Activated B cell treated with CpG ODN at 0.5 μM for 24 hours (primary cell): ENCODE measurements at regions not wholly inside any gene's neighbourhood (a gene's known extent, or its start where the extent isn't known, plus 50 kb on each side); places are given as distances from the start of the nearest gene placed in this dataset.
A peak's percentile ranks its signal among the peaks of the same experiment; 100 is the strongest.

ENCODE experiments used
- ATAC-seq: fragments of 200-7000 bp; cut with Tn5 transposase; one replicate; pipeline ENCODE4 v1.10.0; 2021; ENCODE audit warnings: low read depth, mild to moderate bottlenecking, moderate library complexity
- CTCF ChIA-PET: fragments of 350-600 bp; sonication (Branson Sonifier 250); formaldehyde crosslinking; loops from one replicate; lab custom pipeline; 2021; ENCODE audit warnings: antibody characterized with exemption; lab: Charles Lee
- POLR2A ChIA-PET: fragments of 350-600 bp; sonication (Branson Sonifier 250); formaldehyde crosslinking; loops from one replicate; lab custom pipeline; 2021; ENCODE audit warnings: antibody characterized with exemption; lab: Charles Lee
- DNase-seq: peaks from one replicate; pipeline ENCODE4 v3.0.0; 2022
- H3K27ac Mint-ChIP-seq: one replicate; pipeline ENCODE4 v1.8.0; 2020; ENCODE audit warnings: mixed read lengths
- H3K27me3 Mint-ChIP-seq: one replicate; pipeline ENCODE4 v1.8.0; 2021; ENCODE audit warnings: mixed read lengths
- H3K36me3 Mint-ChIP-seq: one replicate; pipeline ENCODE4 v1.8.0; 2021; ENCODE audit warnings: low read depth, mixed read lengths
- H3K4me1 Mint-ChIP-seq: one replicate; pipeline ENCODE4 v1.8.0; 2021; ENCODE audit warnings: mixed read lengths
- H3K4me3 Mint-ChIP-seq: one replicate; pipeline ENCODE4 v1.8.0; 2020; ENCODE audit warnings: mild to moderate bottlenecking, mixed read lengths
- H3K9me3 Mint-ChIP-seq: one replicate; pipeline ENCODE4 v1.8.0; 2020; ENCODE audit warnings: mixed read lengths
- intact Hi-C: fragments of 100-400 bp; cut with micrococcal nuclease; formaldehyde crosslinking; loops from one replicate; pipeline ENCODE4 v1.15.1; 2024
- TF ChIP-seq, protein P1 (sequence below): fragments of 200-600 bp; IDR thresholded peaks from one replicate; pipeline ENCODE4 v1.8.0; 2022; ENCODE audit warnings: antibody characterized with exemption, mild to moderate bottlenecking

- intact Hi-C loops = no loop called here
- no peaks in the 10 kb centered on the region for H3K36me3 Mint-ChIP-seq
- H3K4me1 Mint-ChIP-seq = no peaks in the 10 kb centered on the region
- ATAC-seq (no peak), DNase-seq (no peak)
- ChIA-PET CTCF (no interaction called here), POLR2A (no interaction called here)
- no peak overlapping the region for H3K4me3 Mint-ChIP-seq
- peaks cover 13% of the 10 kb centered on the region for H3K27me3 Mint-ChIP-seq
- H3K9me3 Mint-ChIP-seq = no peaks in the 10 kb centered on the region
- H3K27ac Mint-ChIP-seq = no peak overlapping the region
- TF ChIP-seq, protein P1, sequence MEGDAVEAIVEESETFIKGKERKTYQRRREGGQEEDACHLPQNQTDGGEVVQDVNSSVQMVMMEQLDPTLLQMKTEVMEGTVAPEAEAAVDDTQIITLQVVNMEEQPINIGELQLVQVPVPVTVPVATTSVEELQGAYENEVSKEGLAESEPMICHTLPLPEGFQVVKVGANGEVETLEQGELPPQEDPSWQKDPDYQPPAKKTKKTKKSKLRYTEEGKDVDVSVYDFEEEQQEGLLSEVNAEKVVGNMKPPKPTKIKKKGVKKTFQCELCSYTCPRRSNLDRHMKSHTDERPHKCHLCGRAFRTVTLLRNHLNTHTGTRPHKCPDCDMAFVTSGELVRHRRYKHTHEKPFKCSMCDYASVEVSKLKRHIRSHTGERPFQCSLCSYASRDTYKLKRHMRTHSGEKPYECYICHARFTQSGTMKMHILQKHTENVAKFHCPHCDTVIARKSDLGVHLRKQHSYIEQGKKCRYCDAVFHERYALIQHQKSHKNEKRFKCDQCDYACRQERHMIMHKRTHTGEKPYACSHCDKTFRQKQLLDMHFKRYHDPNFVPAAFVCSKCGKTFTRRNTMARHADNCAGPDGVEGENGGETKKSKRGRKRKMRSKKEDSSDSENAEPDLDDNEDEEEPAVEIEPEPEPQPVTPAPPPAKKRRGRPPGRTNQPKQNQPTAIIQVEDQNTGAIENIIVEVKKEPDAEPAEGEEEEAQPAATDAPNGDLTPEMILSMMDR = no peak
These were observed 231.7 kb upstream of the CCDC150 start for GRCh38 chr2:196407675-196408264.

- ATAC-seq (no peak), DNase-seq (no peak)
- Mint-ChIP-seq H3K27ac (no peak overlapping the region), H3K27me3 (peaks cover 13% of the 10 kb centered on the region), H3K4me1 (peaks cover 8% of the 10 kb centered on the region), H3K36me3 (no peaks in the 10 kb centered on the region), H3K9me3 (no peaks in the 10 kb centered on the region), H3K4me3 (no peak overlapping the region)
- POLR2A ChIA-PET = no interaction called here
- intact Hi-C loops = no loop called here
- CTCF ChIA-PET = no interaction called here
- TF ChIP-seq, protein P1 = no peak
These were observed 230.1 kb upstream of the CCDC150 start for GRCh38 chr2:196409376-196409775.

GRCh38 chr2:196410008-196410407, 229.5 kb upstream of the CCDC150 start:
- H3K9me3 Mint-ChIP-seq = peaks cover under 1% of the 10 kb centered on the region
- H3K27ac Mint-ChIP-seq = no peak overlapping the region
- TF ChIP-seq, protein P1 = no peak
- intact Hi-C loops = no loop called here
- no peaks in the 10 kb centered on the region for H3K36me3 Mint-ChIP-seq
- CTCF ChIA-PET = no interaction called here
- H3K27me3 Mint-ChIP-seq = peaks cover 13% of the 10 kb centered on the region
- peaks cover 15% of the 10 kb centered on the region for H3K4me1 Mint-ChIP-seq
- no peak for DNase-seq
- ATAC-seq = no peak
- H3K4me3 Mint-ChIP-seq = no peak overlapping the region
- POLR2A ChIA-PET = no interaction called here

- POLR2A ChIA-PET = interaction anchor here (0.6 kb wide), 1 partner anchor 386 kb away, joined by 3 read pairs; the partner anchor contains the start of gene GTF3C3
- Mint-ChIP-seq H3K9me3 (peaks cover 3% of the 10 kb centered on the region), H3K4me3 (peak overlapping the region; percentile 67), H3K4me1 (peaks cover 21% of the 10 kb centered on the region), H3K36me3 (no peaks in the 10 kb centered on the region), H3K27me3 (peaks cover 8% of the 10 kb centered on the region), H3K27ac (peak overlapping the region; percentile 73)
- TF ChIP-seq, protein P1 = no peak
- CTCF ChIA-PET = interaction anchor here (1.0 to 1.3 kb wide), 2 partner anchors 116 to 345 kb away, joined by 3 read pairs; partner anchors contain the start of gene DNAH7
- intact Hi-C loops = no loop called here
- ATAC-seq (peak; percentile 89), DNase-seq (no peak)
These were observed 225.7 kb upstream of the CCDC150 start for GRCh38 chr2:196413821-196414274.

GRCh38 chr2:196415384-196415783, 224.1 kb upstream of the CCDC150 start:
- TF ChIP-seq, protein P1 = no peak
- ChIA-PET CTCF (no interaction called here), POLR2A (interaction anchor here (0.9 kb wide), 1 partner anchor 10 kb away, joined by 3 read pairs; no protein-coding TSS in a partner anchor)
- no peaks in the 10 kb centered on the region for H3K36me3 Mint-ChIP-seq
- H3K27ac Mint-ChIP-seq = no peak overlapping the region
- ATAC-seq = no peak
- H3K9me3 Mint-ChIP-seq = peaks cover 3% of the 10 kb centered on the region
- intact Hi-C loops = no loop called here
- peaks cover 5% of the 10 kb centered on the region for H3K27me3 Mint-ChIP-seq
- peak overlapping the region; percentile 30 for H3K4me3 Mint-ChIP-seq
- H3K4me1 Mint-ChIP-seq = peaks cover 21% of the 10 kb centered on the region
- DNase-seq = no peak
